ENCODE measurements at regions not wholly inside any gene's neighbourhood (a gene's known extent, or its start where the extent isn't known, plus 50 kb on each side); places are given as distances from the start of the nearest gene placed in this dataset.

GRCh38 chr12:65694130-65694529, 130.2 kb upstream of the HMGA2 start:
- Histone ChIP-seq H4K20me1 (ENCODE audit: insufficient read depth, low read length) (no peaks in the 10 kb centered on the region), H3K4me3 (ENCODE audit: low read length) (no peak overlapping the region), H2AFZ (ENCODE audit: low read length) (no peak overlapping the region), H3K36me3 (replicated peaks; ENCODE audit: insufficient read depth, low read length) (no peaks in the 10 kb centered on the region), H3K9me3 (replicated peaks; ENCODE audit: insufficient read depth, low read length) (no peaks in the 10 kb centered on the region), H3K9me2 (replicated peaks; ENCODE audit: insufficient read depth, low read length) (no peaks in the 10 kb centered on the region), H3K9ac (ENCODE audit: low read length) (no peak overlapping the region), H3K27ac (ENCODE audit: low read length) (no peak overlapping the region), H3K27me3 (replicated peaks; ENCODE audit: insufficient read depth, low read length) (no peaks in the 10 kb centered on the region), H3K4me2 (ENCODE audit: low read depth, low read length) (no peak overlapping the region), H3F3A (ENCODE audit: insufficient read depth, low read length) (no peaks in the 10 kb centered on the region), H3K4me1 (ENCODE audit: low read length) (no peaks in the 10 kb centered on the region), H3K79me2 (ENCODE audit: low read length) (no peaks in the 10 kb centered on the region)
- no peak for DNase-seq
- TF ChIP-seq CTCF (IDR thresholded peaks at IDR 0.05; ENCODE audit: low read length) = no peak
- TF ChIP-seq EZH2phosphoT487 (IDR thresholded peaks at IDR 0.05; ENCODE audit: low read length) = no peak
- no peak for TF ChIP-seq EZH2 (optimal IDR thresholded peaks at IDR 0.05; ENCODE audit: low read depth, low read length)

GRCh38 chr12:65695113-65695865, 129.0 kb upstream of the HMGA2 start:
- Histone ChIP-seq H3K9me2 (replicated peaks; ENCODE audit: insufficient read depth, low read length) (no peaks in the 10 kb centered on the region), H4K20me1 (ENCODE audit: insufficient read depth, low read length) (no peaks in the 10 kb centered on the region), H3K27me3 (replicated peaks; ENCODE audit: insufficient read depth, low read length) (no peaks in the 10 kb centered on the region), H3K4me3 (ENCODE audit: low read length) (no peak overlapping the region), H3K4me1 (ENCODE audit: low read length) (no peaks in the 10 kb centered on the region), H3K36me3 (replicated peaks; ENCODE audit: insufficient read depth, low read length) (no peaks in the 10 kb centered on the region), H3K27ac (ENCODE audit: low read length) (no peak overlapping the region), H3K79me2 (ENCODE audit: low read length) (no peaks in the 10 kb centered on the region), H3F3A (ENCODE audit: insufficient read depth, low read length) (no peaks in the 10 kb centered on the region), H3K9me3 (replicated peaks; ENCODE audit: insufficient read depth, low read length) (no peaks in the 10 kb centered on the region), H2AFZ (ENCODE audit: low read length) (no peak overlapping the region), H3K9ac (ENCODE audit: low read length) (no peak overlapping the region), H3K4me2 (ENCODE audit: low read depth, low read length) (no peak overlapping the region)
- no peak for DNase-seq
- no peak for TF ChIP-seq EZH2 (optimal IDR thresholded peaks at IDR 0.05; ENCODE audit: low read depth, low read length)

DNA sequence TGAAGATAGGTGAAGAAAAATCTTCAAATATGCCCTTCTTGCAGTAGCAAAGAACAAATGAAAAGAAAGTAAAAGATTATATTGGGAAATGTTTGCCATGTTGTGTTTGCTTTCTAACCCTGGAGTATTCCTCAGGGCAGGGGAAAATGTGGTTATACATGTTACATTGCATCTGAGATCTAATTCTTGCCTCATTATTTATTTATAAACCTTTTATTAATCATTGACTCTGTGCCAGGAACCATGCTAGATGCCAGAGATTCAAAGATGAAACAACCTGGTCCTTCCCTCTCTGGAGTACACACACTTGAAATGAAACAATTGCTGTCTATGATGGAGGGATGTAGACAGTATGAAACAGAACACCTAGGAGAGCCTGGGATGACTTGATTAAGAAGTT, 128.1 kb upstream of the HMGA2 start:
- Histone ChIP-seq H3K4me3 (ENCODE audit: low read length) (no peak overlapping the region), H3K4me1 (ENCODE audit: low read length) (no peaks in the 10 kb centered on the region), H3K4me2 (ENCODE audit: low read depth, low read length) (no peak overlapping the region), H2AFZ (ENCODE audit: low read length) (no peak overlapping the region), H3K27me3 (replicated peaks; ENCODE audit: insufficient read depth, low read length) (no peaks in the 10 kb centered on the region), H3K79me2 (ENCODE audit: low read length) (no peaks in the 10 kb centered on the region), H3K36me3 (replicated peaks; ENCODE audit: insufficient read depth, low read length) (no peaks in the 10 kb centered on the region), H4K20me1 (ENCODE audit: insufficient read depth, low read length) (no peaks in the 10 kb centered on the region), H3K9ac (ENCODE audit: low read length) (no peak overlapping the region), H3F3A (ENCODE audit: insufficient read depth, low read length) (no peaks in the 10 kb centered on the region), H3K27ac (ENCODE audit: low read length) (no peak overlapping the region), H3K9me3 (replicated peaks; ENCODE audit: insufficient read depth, low read length) (no peaks in the 10 kb centered on the region), H3K9me2 (replicated peaks; ENCODE audit: insufficient read depth, low read length) (no peaks in the 10 kb centered on the region)
- TF ChIP-seq CTCF (IDR thresholded peaks at IDR 0.05; ENCODE audit: low read length) (no peak), EZH2phosphoT487 (IDR thresholded peaks at IDR 0.05; ENCODE audit: low read length) (no peak)
- no peak for DNase-seq

- Histone ChIP-seq H3K4me1 (ENCODE audit: low read length) (no peaks in the 10 kb centered on the region), H3K79me2 (ENCODE audit: low read length) (no peaks in the 10 kb centered on the region), H2AFZ (ENCODE audit: low read length) (no peak overlapping the region), H4K20me1 (ENCODE audit: insufficient read depth, low read length) (no peaks in the 10 kb centered on the region), H3K9me2 (replicated peaks; ENCODE audit: insufficient read depth, low read length) (no peaks in the 10 kb centered on the region), H3K4me3 (ENCODE audit: low read length) (no peak overlapping the region), H3K27ac (ENCODE audit: low read length) (no peak overlapping the region), H3K9ac (ENCODE audit: low read length) (no peak overlapping the region), H3F3A (ENCODE audit: insufficient read depth, low read length) (no peaks in the 10 kb centered on the region), H3K9me3 (replicated peaks; ENCODE audit: insufficient read depth, low read length) (no peaks in the 10 kb centered on the region), H3K36me3 (replicated peaks; ENCODE audit: insufficient read depth, low read length) (no peaks in the 10 kb centered on the region), H3K27me3 (replicated peaks; ENCODE audit: insufficient read depth, low read length) (no peaks in the 10 kb centered on the region), H3K4me2 (ENCODE audit: low read depth, low read length) (no peak overlapping the region)
- TF ChIP-seq EZH2 (optimal IDR thresholded peaks at IDR 0.05; ENCODE audit: low read depth, low read length) (no peak), EZH2phosphoT487 (IDR thresholded peaks at IDR 0.05; ENCODE audit: low read length) (no peak), CTCF (IDR thresholded peaks at IDR 0.05; ENCODE audit: low read length) (no peak)
- no peak for DNase-seq
These were observed 125.0 kb upstream of the HMGA2 start for GRCh38 chr12:65699251-65699650.

All from MM.1S (cell line).